Astrocyte (in vitro differentiated cells and primary cell): ENCODE measurements at regions not wholly inside any gene's neighbourhood (a gene's known extent, or its start where the extent isn't known, plus 50 kb on each side); places are given as distances from the start of the nearest gene placed in this dataset.
"Not testable (repeated sequence)": the region's sequence is repeated elsewhere in the genome, so short reads cannot be mapped to it uniquely, and the experiment has no call there.

Source experiments
- DNase-seq: peaks from one replicate; pipeline ENCODE4 v3.0.0-alpha.2; 2010; ENCODE audit warnings: low read depth
- FAIRE-seq: peaks from 2 replicates; lab custom pipeline; 2011; peaks lifted over from hg19 to GRCh38; lab: Jason Lieb, UNC
- H2AFZ ChIP-seq: 2 replicates; pipeline ENCODE4 v1.6.0; 2012; ENCODE audit warnings: low read depth, low read length, inconsistent platforms
- H3K27ac ChIP-seq: 2 replicates; pipeline ENCODE4 v1.5.1; 2011; ENCODE audit warnings: low read depth, low read length, inconsistent platforms
- H3K27me3 ChIP-seq: 2 replicates; pipeline ENCODE4 v1.6.0; 2011; ENCODE audit warnings: low read length, inconsistent platforms; ENCODE audit not compliant: insufficient read depth
- H3K36me3 ChIP-seq: 2 replicates; pipeline ENCODE4 v1.5.1; 2011; ENCODE audit warnings: low read length, inconsistent platforms; ENCODE audit not compliant: insufficient read depth
- H3K4me1 ChIP-seq: 2 replicates; pipeline ENCODE4 v1.5.1; 2011; ENCODE audit warnings: low read length, inconsistent platforms; ENCODE audit not compliant: insufficient read depth
- H3K4me2 ChIP-seq: 2 replicates; pipeline ENCODE4 v1.6.0; 2012; ENCODE audit warnings: low read length, inconsistent platforms
- H3K4me3 ChIP-seq: 2 replicates; pipeline ENCODE4 v1.5.1; 2011; ENCODE audit warnings: low read depth, mild to moderate bottlenecking, low read length, inconsistent platforms; ENCODE audit not compliant: insufficient read depth
- H3K79me2 ChIP-seq: 2 replicates; pipeline ENCODE4 v1.6.0; 2012; ENCODE audit warnings: mild to moderate bottlenecking, low read length, inconsistent platforms; ENCODE audit not compliant: insufficient read depth
- H3K9ac ChIP-seq: 2 replicates; pipeline ENCODE4 v1.6.0; 2012; ENCODE audit warnings: mild to moderate bottlenecking, low read length, inconsistent platforms
- H3K9me3 ChIP-seq: 2 replicates; pipeline ENCODE4 v1.5.1; 2012; ENCODE audit warnings: low read depth, mild to moderate bottlenecking, low read length, inconsistent platforms; ENCODE audit not compliant: insufficient read depth
- H4K20me1 ChIP-seq: 2 replicates; pipeline ENCODE4 v1.6.0; 2012; ENCODE audit warnings: low read length, inconsistent platforms; ENCODE audit not compliant: insufficient read depth
- H3K27ac Mint-ChIP-seq: one replicate; pipeline ENCODE4 v1.8.0; 2021; ENCODE audit warnings: mild to moderate bottlenecking, mixed read lengths; ENCODE audit not compliant: unreplicated experiment
- H3K27me3 Mint-ChIP-seq: one replicate; pipeline ENCODE4 v1.8.0; 2021; ENCODE audit warnings: low read depth, mixed read lengths; ENCODE audit not compliant: unreplicated experiment
- H3K36me3 Mint-ChIP-seq: one replicate; pipeline ENCODE4 v1.8.0; 2021; ENCODE audit warnings: low read depth, mixed read lengths; ENCODE audit not compliant: unreplicated experiment
- H3K4me1 Mint-ChIP-seq: one replicate; pipeline ENCODE4 v1.8.0; 2021; ENCODE audit warnings: low read depth, mixed read lengths; ENCODE audit not compliant: unreplicated experiment
- H3K4me3 Mint-ChIP-seq: one replicate; pipeline ENCODE4 v1.8.0; 2021; ENCODE audit warnings: mild to moderate bottlenecking, moderate library complexity, mixed read lengths; ENCODE audit not compliant: unreplicated experiment
- H3K9me3 Mint-ChIP-seq: one replicate; pipeline ENCODE4 v1.8.0; 2021; ENCODE audit warnings: mild to moderate bottlenecking, mixed read lengths; ENCODE audit not compliant: unreplicated experiment
- CTCF ChIP-seq: IDR thresholded peaks from 2 replicates; pipeline ENCODE4 v1.5.1; 2011; ENCODE audit warnings: low read depth, mild to moderate bottlenecking, inconsistent platforms, low read length, moderate library complexity; ENCODE audit not compliant: insufficient read depth
- EZH2 ChIP-seq: IDR thresholded peaks from 2 replicates; pipeline ENCODE4 v1.6.1; 2012; ENCODE audit warnings: mild to moderate bottlenecking, low read length, inconsistent platforms; ENCODE audit not compliant: insufficient read depth

GRCh38 chr20:54985091-54985490, 509.7 kb downstream of the DOK5 start:
- no peak overlapping the region for H3K4me3 ChIP-seq
- H3K27me3 Mint-ChIP-seq: no peaks in the 10 kb centered on the region
- no peaks in the 10 kb centered on the region for H3K36me3 Mint-ChIP-seq

GRCh38 chr20:54984104-54984448, 508.7 kb downstream of the DOK5 start:
- Histone ChIP-seq H3K4me3 (no peak overlapping the region), H3K4me1 (no peaks in the 10 kb centered on the region), H3K27ac (no peak overlapping the region), H3K79me2 (no peaks in the 10 kb centered on the region), H3K36me3 (no peaks in the 10 kb centered on the region), H3K27me3 (no peaks in the 10 kb centered on the region), H4K20me1 (no peaks in the 10 kb centered on the region), H2AFZ (no peak overlapping the region), H3K4me2 (no peak overlapping the region), H3K9ac (no peak overlapping the region), H3K9me3 (no peaks in the 10 kb centered on the region)
- Mint-ChIP-seq H3K27me3 (no peaks in the 10 kb centered on the region), H3K4me1 (no peaks in the 10 kb centered on the region), H3K4me3 (no peak overlapping the region), H3K27ac (no peak overlapping the region), H3K36me3 (no peaks in the 10 kb centered on the region), H3K9me3 (peaks cover 10% of the 10 kb centered on the region)
- no peak for TF ChIP-seq CTCF
- TF ChIP-seq EZH2: no peak
- FAIRE-seq: no peak
- no peak for DNase-seq

More at GRCh38 chr20:54985091-54985490, 509.7 kb downstream of the DOK5 start:
- H3K4me1 ChIP-seq: no peaks in the 10 kb centered on the region
- no peak overlapping the region for H3K4me2 ChIP-seq
- TF ChIP-seq EZH2: no peak
- TF ChIP-seq CTCF: no peak
- Mint-ChIP-seq H3K4me1 (no peaks in the 10 kb centered on the region), H3K27ac (no peak overlapping the region), H3K4me3 (no peak overlapping the region), H3K9me3 (peaks cover 10% of the 10 kb centered on the region)
- H3K36me3 ChIP-seq: no peaks in the 10 kb centered on the region
- H3K79me2 ChIP-seq: no peaks in the 10 kb centered on the region
- H3K27ac ChIP-seq: no peak overlapping the region
- no peaks in the 10 kb centered on the region for H4K20me1 ChIP-seq
- DNase-seq (no peak), FAIRE-seq (no peak)
- H3K9me3 ChIP-seq: no peaks in the 10 kb centered on the region
- no peak overlapping the region for H2AFZ ChIP-seq
- no peaks in the 10 kb centered on the region for H3K27me3 ChIP-seq
- no peak overlapping the region for H3K9ac ChIP-seq

GRCh38 chr20:54983394-54984103, 508.2 kb downstream of the DOK5 start:
- not testable (repeated sequence) for H3K4me1 ChIP-seq, H3K27ac Mint-ChIP-seq, H3K9me3 Mint-ChIP-seq, H3K27me3 Mint-ChIP-seq, H3K9ac ChIP-seq, DNase-seq, H3K36me3 Mint-ChIP-seq, FAIRE-seq, H3K4me2 ChIP-seq, H3K27me3 ChIP-seq, H2AFZ ChIP-seq, H3K4me3 ChIP-seq, H3K4me1 Mint-ChIP-seq, H3K4me3 Mint-ChIP-seq, H3K27ac ChIP-seq, H3K36me3 ChIP-seq, H3K9me3 ChIP-seq, H3K79me2 ChIP-seq, H4K20me1 ChIP-seq
